NCI-H748 treated with DMSO at 0.1 percent for 48 hours (cell line): ENCODE measurements at regions not wholly inside any gene's neighbourhood (a gene's known extent, or its start where the extent isn't known, plus 50 kb on each side); places are given as distances from the start of the nearest gene placed in this dataset.

Experiments
- DNase-seq: peaks from one replicate; lab custom pipeline; 2025; lab: John Stamatoyannopoulos, UW

DNA sequence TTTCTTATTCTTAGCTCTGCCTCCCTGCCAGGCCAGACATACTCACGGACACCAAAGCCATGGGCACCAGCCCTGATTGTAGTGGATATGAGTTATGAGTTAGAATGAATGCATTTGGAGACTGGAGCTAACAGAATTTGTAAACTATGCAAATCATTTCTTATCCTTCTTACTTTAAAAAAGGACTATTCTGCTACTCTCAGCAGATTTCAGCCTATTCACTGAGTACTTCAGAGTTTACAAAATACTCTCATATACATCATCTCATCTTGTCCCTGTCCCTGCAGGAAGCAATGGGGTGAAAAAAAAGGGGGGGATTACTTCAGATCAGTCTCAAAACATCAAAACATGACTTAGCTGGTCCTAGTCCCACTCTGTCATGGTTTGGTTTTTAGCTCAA is 541.4 kb upstream of the PLXNA2 start:
- no peak for DNase-seq

DNA sequence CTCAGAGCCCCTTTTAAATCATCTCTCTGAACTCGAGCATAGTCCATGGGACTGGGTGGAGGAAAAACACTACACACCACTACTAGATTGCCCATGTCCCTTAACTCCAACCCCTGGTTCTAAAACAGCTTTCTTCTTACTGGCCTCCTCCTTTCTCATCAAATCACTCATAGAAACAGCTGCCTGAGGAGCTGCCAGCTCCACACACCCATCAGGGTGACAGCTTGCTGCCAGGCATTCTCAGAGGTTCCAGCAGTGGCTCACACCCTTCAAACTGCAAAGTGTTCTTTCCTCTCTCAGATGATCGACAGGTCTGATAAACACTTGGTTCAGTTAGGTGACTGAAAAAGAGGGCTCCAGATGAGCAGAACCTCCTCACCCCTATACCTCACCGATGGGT is 543.0 kb upstream of the PLXNA2 start:
- no peak for DNase-seq

DNA sequence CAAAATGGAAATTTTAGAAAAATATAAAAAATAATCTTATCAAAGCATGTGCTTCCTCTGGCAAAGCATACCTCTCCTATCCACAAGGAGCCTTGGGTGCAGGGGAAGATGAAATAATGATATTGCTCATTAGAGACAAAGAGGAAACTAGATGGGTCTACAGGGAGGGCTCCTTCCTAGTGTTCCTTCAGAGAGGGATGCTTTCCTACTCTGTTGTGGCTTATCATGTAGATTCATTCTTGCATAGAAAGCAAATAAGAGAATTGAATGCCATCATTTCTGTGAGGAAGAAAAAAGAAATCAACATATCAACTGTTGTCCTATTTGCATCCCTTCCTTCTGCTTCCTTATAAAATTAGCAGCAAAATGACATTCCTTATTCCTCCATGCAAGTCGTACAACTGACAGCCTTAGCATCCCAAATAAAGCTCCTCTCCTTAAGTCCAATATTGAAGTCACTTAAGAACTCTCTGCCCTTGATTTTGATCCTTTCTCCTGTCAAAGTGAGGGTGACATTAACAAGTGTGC is 543.9 kb upstream of the PLXNA2 start:
- DNase-seq = no peak

DNA sequence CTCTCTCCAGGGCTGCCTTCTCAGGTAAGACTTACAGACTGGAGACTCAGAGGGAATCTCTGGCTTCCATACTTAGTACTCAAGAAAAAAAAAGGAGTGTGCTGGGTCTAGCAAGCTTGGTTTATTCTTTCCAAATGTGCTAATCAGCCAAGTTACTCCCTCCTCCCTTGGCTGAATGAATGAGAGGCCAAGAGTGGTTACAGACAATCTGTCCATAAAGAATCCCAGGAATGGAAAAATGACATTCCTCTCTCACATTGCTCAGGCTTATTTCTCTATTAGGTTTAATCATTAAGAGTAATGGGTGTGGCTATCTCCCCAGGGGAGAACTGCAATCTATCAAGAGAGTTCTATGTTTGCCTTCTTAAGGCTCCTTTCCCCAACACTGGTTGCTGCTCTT is 547.3 kb upstream of the PLXNA2 start:
- DNase-seq = no peak

DNA sequence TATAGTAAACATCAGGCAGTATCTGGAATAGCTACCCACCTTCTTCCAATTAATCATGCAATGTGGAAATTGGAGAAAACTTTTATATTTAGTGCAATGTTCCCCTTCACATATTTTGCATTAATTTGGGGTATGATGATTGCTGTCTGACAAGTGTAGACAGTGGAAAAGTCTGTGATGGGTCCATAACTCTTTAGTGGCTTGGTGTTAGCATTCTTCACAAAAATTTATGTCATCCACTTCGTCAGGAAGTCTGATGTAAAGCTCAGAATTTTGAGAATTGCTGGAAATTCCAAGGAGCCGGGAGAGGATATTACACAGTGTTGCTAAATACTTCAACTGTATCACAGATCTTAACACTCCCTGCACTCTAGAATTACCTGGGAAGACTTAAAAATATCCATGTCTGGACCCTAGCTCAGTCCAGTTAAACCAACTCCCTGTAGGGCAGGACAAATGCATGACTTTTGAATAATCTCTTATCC is 549.7 kb upstream of the PLXNA2 start:
- no peak for DNase-seq

DNA sequence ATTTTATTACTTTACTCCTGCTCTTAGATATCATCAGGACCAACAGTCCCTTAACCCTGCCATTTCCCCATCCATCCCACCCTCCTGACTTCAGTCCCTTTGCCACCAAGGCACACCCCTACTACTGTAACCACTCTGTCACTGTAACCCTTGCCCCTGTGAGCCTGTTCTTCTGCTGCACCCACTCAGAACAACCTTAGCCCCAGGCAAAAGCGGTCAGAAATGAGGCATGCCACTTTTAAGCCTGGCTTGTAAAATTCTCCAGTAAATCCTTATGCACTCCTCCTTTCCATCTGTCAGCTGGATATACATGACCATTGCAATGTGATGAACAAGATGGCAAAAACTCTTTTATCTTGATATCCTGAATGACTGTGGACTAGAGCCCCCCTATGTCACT is 555.0 kb upstream of the PLXNA2 start:
- no peak for DNase-seq

DNA sequence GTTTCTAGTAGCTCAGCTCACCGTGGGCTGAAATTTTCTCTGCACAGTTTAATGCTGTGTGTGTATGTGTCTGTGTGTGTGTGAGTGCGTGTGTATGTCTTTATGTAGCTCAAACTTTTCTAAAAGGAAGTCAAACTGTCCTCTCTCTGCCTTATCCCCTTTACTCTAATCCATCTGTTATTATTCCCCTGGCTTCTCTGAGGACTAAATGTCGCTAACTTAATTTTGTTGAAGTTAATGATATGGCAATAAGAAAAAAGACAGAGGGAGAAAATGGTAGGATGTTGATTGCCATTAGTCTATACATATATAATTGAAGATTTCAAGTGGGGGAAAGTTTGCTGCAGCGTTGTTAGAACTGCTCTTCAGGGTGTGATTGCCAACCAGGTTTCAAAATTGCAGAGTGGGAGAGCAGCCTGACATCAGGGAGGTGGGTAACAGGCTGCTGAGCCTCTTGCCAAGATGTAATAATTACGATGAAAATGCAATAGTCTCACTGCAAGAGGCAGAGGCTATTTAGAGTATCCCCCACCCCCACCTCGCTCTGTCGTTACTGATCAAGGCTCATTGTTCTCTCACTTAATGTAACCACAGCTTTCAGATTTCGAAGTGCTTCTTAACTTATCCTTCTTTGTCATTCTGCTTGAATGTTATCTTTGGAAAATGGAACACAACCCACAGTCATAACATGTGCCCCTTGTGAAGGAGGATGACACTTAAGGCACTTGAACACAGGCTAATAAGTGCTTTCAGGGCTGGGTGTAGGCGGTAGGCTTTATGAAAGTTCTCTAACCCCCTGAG is 559.0 kb upstream of the PLXNA2 start:
- peak; percentile 51 for DNase-seq

DNA sequence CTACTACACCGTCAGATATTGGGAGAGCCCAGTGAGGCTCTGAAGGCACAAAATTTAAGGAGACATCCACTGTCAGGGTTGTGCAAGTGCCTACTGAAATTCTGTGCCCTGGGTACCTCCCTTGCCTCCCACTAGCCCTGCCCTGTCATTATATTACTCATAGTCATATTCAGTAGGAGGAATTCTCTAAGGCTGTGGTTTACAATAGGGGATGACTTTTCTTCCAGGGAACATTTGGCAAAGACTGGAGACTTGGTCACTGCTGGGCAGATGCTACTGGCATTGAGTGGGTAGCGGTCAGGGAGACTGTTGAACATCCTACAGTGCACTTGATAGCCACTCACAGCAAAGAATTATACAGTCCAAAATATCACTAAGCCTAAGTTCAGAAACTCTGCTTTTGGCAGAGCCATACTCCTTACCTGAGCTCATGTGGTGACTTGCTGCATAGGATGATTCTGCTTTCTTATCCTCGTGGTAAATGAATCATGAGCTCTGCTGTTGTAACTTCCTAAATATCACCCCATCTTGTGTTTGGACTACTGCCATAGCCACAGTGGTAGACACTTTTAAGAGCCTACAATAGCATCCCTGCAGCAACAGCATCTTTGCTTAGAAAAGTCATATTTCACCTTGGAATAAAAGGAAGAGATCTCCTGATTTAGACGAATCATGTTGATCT is 563.4 kb upstream of the PLXNA2 start:
- no peak for DNase-seq

DNA sequence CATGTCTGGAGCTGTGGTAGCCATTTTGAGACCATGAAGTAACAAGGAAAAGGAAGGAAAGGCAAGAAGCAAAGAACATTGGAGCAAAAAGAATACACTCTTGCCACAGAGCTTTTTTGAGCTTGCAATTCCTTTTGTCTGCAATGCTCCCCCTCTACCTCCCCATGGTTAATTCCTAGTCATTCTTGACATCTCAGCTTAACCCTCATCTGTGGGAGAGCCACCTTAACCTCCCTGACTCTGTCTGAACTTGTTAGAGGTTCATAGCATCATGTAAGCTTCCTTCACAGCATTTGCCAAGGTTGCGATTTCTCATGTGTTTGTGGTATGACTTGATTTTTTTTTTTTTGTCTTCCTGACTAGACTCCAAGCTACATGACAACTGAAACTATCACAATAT is 564.1 kb upstream of the PLXNA2 start:
- DNase-seq = no peak

DNA sequence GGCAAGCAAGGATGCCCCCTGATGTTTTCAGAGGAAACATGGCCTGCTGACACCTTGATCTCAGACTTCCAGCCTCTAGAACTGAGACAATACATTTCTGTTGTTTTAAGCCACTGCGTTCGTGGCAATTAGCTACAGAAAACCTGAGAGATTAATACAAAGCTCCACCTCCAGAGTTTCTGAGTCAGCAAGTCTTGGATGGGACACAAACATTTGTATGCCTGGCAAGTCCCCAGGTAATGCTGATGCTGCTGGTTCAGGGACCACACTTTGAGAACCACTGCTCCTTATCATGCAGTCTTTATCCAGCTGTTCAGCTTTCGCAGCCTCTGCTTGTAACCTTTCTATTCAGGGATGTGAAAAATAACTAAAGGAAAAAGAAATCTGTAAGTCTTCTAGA is 565.7 kb upstream of the PLXNA2 start:
- DNase-seq = no peak

DNA sequence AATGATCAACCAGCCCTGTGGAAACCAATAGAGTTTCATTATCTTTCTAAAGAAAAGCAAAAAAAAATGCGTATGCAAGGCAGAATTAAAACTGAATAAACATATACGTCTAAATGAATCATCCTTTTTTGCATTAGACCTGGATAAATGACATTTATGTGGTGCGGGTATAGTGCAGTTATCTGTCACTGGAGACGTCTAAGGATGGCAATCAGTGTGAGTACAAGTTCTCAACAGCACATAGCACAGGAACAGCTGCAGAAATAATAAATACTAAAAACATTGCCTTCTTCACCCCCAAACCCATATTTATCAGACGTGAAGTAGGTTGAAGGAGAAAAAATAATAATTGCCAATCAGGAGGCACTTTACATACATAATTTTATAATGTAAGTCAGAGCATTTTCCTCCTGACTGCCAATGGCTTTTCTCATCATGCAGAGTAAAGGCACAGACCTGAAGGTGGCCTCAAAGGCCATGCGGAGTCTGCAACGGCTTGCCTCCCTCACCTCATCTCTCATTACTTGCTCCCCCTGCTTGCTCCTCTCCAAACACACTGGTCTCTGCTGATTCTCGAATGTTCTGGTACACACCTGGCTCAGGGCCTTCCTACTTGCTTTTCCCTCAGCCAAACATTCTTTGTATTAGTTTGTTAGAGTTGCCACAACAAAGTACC is 574.7 kb upstream of the PLXNA2 start:
- no peak for DNase-seq

DNA sequence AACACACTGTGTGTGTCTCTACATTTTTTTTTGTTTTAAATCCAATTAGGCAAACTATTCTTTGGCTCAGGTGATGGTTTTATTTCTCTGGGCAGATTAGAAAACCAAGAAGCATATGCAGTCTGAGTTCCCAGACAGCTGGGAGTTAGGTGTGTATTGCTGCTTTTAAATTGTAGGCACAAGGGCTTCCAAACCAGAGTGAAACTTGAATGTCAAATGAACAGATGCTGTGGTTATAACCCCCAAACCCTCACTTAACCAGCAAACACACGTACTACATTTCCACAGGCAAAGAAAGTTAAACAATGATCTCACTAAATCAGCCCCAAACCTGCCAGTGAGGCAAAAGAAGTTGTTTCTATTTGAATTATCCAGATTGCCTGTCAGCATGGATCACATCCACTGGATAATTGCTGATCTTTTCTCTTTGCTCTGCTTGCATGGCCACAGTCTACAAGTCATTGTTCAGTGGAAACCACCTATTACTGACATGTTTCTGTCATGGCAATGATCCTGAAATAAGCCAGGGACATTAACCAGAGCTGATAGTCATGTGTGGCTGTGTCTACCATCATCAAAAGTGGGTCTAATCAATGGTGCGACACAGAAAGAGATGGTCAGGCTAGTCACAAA is 576.5 kb upstream of the PLXNA2 start:
- DNase-seq = no peak

DNA sequence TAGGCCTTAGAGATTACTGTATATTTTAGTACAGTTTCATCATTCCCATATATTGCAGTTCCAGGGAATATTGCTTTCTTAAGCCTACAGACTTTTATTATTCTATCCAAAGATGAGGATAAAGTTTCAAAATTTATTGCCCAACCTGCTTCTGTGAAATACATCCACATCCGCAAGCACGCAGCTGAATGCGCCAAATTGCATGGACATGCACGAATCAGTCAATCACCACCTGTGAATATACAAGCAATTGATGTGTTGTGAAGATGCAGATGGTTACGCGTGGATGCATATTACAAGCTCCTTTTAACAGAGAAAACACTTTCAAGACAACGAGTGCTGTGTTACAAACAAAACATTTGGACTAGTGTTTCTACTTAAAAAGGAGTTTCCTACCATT is 577.8 kb upstream of the PLXNA2 start:
- no peak for DNase-seq

DNA sequence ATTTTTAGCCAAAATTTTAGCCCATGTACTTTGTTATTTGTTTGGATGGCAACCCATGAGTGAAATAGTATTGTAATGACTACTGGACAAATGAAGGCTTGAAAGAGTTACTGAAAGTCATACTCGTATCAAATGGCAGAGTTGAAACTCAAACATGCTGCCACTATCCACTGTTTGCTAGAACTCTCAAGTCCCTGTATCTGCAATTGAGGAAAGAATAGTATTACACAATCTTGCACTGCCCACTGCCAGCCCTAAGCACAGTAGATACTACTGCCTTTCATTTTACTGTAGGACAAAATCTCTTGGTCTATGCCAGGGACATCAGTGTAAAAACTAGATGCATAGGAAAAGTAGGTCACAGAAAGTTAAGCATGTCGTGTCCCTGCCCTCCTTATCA is 581.1 kb upstream of the PLXNA2 start:
- no peak for DNase-seq

DNA sequence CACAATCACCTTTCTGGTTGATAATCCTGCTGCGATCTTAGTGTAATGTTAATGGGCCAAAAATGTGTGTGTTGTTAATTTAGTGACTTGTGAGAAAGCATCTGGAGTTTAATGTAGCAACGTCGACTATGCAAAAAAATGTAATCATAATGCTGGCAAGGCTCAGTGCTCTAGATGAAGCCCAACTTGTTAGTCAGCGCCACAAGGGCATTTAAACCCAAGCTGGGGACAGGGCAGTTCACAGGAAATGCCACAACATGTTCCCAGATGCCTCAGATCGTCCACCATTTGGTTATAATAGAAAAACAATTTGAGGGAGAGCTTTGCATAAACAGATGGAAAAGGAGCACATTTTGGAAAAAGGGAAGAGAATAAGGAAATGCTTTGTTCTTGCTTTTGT is 585.4 kb upstream of the PLXNA2 start:
- DNase-seq = no peak

DNA sequence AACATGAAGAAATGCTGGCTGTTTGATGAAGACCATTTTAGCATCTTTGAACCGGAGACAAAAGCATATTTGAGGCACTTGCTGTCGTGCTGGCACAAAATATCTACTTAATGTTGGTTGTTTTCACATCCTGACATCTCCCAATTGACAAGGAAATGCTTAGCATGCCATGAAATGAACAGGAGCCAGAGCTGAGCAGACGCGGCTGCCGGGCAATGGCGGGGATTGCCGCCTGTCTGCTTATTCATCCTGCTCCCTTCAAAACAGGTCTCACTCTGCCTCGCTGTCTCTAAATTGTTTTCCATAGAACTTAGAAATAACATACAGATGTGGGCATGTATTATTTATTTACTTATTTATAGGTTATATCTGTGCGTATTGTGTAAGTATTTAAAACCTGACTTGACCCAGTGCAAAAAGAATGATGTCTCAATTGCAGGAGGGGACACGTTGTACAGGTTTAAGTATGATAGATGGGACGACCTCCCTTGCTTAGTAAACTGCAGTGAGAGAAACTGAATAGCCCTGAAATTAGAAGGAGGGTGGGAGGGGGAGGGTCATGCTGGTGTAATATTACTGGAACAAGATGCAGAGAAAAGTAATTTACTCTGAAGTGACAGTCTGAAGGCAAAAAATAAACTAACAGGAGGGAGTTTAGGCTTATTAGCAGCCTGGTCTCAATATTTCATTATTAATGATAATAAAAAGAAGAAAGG is 590.4 kb upstream of the PLXNA2 start:
- DNase-seq = peak; percentile 80

DNA sequence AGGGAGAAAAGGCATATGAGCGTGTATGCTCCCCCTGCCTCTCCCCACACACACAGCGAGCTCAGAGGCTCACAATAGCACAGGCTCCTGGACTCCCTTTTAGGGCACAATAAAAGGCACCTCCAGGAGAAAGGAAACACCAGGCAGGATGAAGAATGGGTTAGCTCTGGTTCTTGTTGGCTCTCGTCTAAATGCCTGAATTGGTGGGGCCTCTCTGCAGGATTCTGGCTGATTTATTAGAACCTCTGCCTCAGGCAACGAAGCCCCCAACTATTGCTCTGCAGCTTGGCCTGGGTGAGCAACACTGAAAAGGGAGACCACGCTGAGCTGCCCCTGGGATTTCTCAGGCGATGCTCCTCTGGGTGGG is 590.9 kb upstream of the PLXNA2 start:
- peak; percentile 80 for DNase-seq

DNA sequence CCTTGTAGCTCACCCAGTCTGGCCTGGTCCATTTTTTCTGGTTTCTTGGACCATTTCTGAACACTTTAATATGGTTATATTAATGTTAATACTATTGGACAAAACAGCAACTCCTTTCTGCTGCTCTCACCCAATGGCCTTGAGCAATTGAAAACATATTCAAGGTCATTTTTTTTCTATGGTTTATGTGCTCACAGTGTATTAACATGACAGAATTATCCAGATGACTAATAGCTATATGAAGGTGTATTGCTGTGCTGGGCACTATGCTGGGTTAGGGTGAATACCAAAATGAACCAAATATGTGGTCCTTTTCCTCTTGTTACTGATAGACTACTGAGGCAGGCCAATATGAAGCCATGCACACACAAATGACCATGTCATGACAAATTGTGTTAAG is 591.6 kb upstream of the PLXNA2 start:
- DNase-seq = no peak

DNA sequence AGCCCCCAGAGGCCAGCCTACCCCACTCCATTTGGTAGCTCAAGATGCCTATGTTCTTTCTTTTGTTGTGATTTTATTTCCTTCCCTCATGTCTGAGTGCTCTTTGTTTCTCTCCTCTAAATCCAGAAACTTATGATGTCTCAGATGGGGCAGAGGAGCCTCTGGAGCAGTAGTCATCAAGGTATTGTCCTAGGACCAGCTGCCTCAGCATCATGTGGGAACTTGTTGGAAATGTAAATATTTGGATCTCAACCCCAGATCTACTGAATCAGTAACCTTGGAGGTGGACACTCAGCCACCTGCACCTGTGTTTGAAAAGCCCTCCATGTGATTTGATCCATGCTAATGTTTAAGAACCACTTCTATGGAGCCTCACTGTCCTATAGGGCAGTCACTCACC is 593.1 kb upstream of the PLXNA2 start:
- DNase-seq = peak; percentile 65

DNA sequence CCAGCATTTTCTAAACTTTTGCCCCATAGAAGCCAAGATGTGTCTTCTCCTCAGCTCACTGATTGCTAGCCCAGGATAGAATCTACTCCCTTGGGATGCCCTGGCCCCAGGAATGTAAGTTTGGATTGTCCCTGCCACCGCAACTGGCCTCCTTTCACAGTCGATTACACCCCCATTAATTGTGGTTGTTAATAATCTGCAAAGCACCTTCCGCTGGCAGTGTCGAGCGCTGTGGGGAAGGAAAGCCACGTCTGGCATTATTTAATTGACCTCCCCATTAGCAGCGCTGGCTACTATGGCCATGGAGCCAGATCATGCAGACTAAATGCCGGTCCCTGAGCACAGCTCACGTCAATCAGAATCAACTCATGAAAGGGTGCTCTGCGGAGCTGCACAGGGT is 597.3 kb upstream of the PLXNA2 start:
- no peak for DNase-seq

DNA sequence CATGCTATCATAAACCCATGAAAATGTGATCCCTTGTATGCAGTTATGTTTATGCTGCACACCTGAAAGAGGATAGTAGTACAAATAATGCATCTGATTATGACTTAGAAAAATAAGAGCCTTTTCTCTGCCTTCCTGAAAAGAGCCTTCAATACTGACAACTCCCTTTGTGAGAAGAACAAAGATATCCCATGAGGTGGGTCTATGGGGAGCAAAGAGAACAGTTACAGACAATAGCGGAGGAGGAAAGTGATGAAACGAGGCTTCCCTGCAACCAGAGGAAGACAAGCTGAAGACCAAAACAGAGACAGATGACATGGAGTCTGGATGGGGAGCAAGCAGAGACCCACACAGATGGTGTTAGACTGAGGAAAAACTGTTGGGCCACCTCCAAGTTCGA is 598.3 kb upstream of the PLXNA2 start:
- DNase-seq = no peak

DNA sequence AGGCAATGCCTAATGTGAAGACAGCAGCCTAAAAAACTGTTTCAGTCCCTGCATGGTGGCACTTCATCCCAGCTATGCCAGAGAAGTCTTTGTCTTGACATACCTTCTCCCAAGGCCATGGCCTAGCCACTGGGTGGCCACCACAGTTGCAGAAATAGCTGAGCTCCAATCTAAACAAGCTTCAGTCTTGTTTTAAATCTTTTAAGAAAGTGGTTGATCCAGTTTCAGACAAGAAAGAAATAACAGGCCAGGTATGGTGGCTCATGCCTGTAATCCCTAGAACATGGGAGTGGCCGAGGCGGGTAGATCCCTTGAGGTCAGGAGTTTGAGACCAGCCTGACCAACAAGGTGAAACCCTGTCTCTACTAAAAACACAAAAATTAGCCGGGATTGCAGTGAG is 600.0 kb upstream of the PLXNA2 start:
- DNase-seq = no peak
